SU-DHL-6 (cell line): ENCODE measurements at regions not wholly inside any gene's neighbourhood (a gene's known extent, or its start where the extent isn't known, plus 50 kb on each side); places are given as distances from the start of the nearest gene placed in this dataset.

Source experiments
- H2AFZ ChIP-seq: fragments of 200-600 bp; sonication (generic); 2 replicates; pipeline ENCODE4 v1.6.1; 2014; ENCODE audit warnings: low read depth, mild to moderate bottlenecking, moderate library complexity, mixed read lengths, antibody characterized with exemption, low read length; ENCODE audit not compliant: severe bottlenecking
- H3F3A ChIP-seq: fragments of 200-600 bp; shearing (Covaris generic); 2 replicates; pipeline ENCODE4 v1.6.0; 2016; ENCODE audit warnings: antibody characterized with exemption, mild to moderate bottlenecking; ENCODE audit not compliant: insufficient read depth
- H3K27ac ChIP-seq: fragments of 200-600 bp; sonication (generic); 2 replicates; pipeline ENCODE4 v1.5.1; 2016; ENCODE audit warnings: low read depth, mild to moderate bottlenecking, low read length, moderate library complexity, mixed read lengths
- H3K27me3 ChIP-seq: fragments of 200-600 bp; sonication (generic), shearing (Covaris generic); 2 replicates; pipeline ENCODE4 v1.6.0; 2014; ENCODE audit warnings: mild to moderate bottlenecking, low read length
- H3K36me3 ChIP-seq: fragments of 200-600 bp; sonication (generic); 2 replicates; pipeline ENCODE4 v1.6.1; 2014; ENCODE audit warnings: mild to moderate bottlenecking, low read length, mixed read lengths
- H3K4me2 ChIP-seq: fragments of 300-600, 200-600 bp; shearing (Covaris generic), sonication (generic); 2 replicates; pipeline ENCODE4 v1.6.0; 2014; ENCODE audit warnings: low read length, low read depth, mild to moderate bottlenecking; ENCODE audit not compliant: poor library complexity, severe bottlenecking
- H3K4me3 ChIP-seq: fragments of 200-600 bp; sonication (generic); 2 replicates; pipeline ENCODE4 v1.5.1; 2014; ENCODE audit warnings: antibody characterized with exemption, low read length, mild to moderate bottlenecking, mixed read lengths; ENCODE audit not compliant: insufficient read depth, poor library complexity, severe bottlenecking
- H3K79me2 ChIP-seq: fragments of 200-600 bp; sonication (generic); 2 replicates; pipeline ENCODE4 v1.6.1; 2014; ENCODE audit warnings: mild to moderate bottlenecking, low read length, moderate library complexity; ENCODE audit not compliant: insufficient read depth
- H3K9ac ChIP-seq: fragments of 200-600 bp; sonication (generic); 2 replicates; pipeline ENCODE4 v1.7.0; 2014; ENCODE audit warnings: mild to moderate bottlenecking, low read length
- H3K9me2 ChIP-seq: fragments of 200-600 bp; sonication (generic); replicated peaks from 2 replicates; pipeline ENCODE4 v1.6.1; 2014; ENCODE audit warnings: low read length; ENCODE audit not compliant: insufficient read depth
- H3K9me3 ChIP-seq: fragments of 200-600 bp; sonication (generic); 2 replicates; pipeline ENCODE4 v1.6.1; 2014; ENCODE audit warnings: low read length, mixed read lengths; ENCODE audit not compliant: insufficient read depth
- H4K20me1 ChIP-seq: fragments of 200-600 bp; sonication (generic); 2 replicates; pipeline ENCODE4 v1.6.1; 2014; ENCODE audit warnings: low read depth, mild to moderate bottlenecking, antibody characterized with exemption, low read length, moderate library complexity, mixed read lengths
- CTCF ChIP-seq: fragments of 200-600 bp; sonication (generic); IDR thresholded peaks from one replicate; pipeline ENCODE4 v1.5.1; 2017; ENCODE audit warnings: antibody characterized with exemption, mild to moderate bottlenecking, low read length, moderate library complexity; ENCODE audit not compliant: insufficient read depth, poor library complexity, severe bottlenecking
- EZH2phosphoT487 ChIP-seq: fragments of 200-600 bp; sonication (generic), shearing (Covaris generic); conservative IDR thresholded peaks from 2 replicates; pipeline ENCODE4 v1.6.1; 2018; ENCODE audit warnings: mild to moderate bottlenecking, antibody characterized with exemption, low read length, moderate library complexity, mixed read lengths

- Histone ChIP-seq H3K9ac (no peak overlapping the region), H3K9me2 (no peaks in the 10 kb centered on the region), H3F3A (no peaks in the 10 kb centered on the region), H3K4me2 (no peak overlapping the region), H3K27ac (no peak overlapping the region), H2AFZ (no peak overlapping the region), H3K4me3 (no peak overlapping the region), H3K9me3 (peaks cover 4% of the 10 kb centered on the region; the same call in 1 of the 2 replicates), H3K27me3 (no peaks in the 10 kb centered on the region), H4K20me1 (no peaks in the 10 kb centered on the region), H3K79me2 (no peaks in the 10 kb centered on the region), H3K36me3 (no peaks in the 10 kb centered on the region)
- TF ChIP-seq EZH2phosphoT487, result no peak
- no peak for TF ChIP-seq CTCF
Measured at GRCh38 chr16:88316941-88317612, 65.7 kb upstream of the ZNF469 start.

- H3K27me3 ChIP-seq, result no peaks in the 10 kb centered on the region
- no peak overlapping the region for H3K9ac ChIP-seq
- H3K9me2 ChIP-seq, result no peaks in the 10 kb centered on the region
- no peak overlapping the region for H3K4me2 ChIP-seq
- TF ChIP-seq EZH2phosphoT487 (no peak), CTCF (no peak)
- no peak overlapping the region for H3K4me3 ChIP-seq
- H4K20me1 ChIP-seq, result no peaks in the 10 kb centered on the region
- no peaks in the 10 kb centered on the region for H3K9me3 ChIP-seq
- H3K36me3 ChIP-seq, result no peaks in the 10 kb centered on the region
- H3K27ac ChIP-seq, result no peak overlapping the region
- no peak overlapping the region for H2AFZ ChIP-seq
- no peaks in the 10 kb centered on the region for H3K79me2 ChIP-seq
- no peaks in the 10 kb centered on the region for H3F3A ChIP-seq
Measured at GRCh38 chr16:88317613-88317965, 65.2 kb upstream of the ZNF469 start.

GRCh38 chr16:88318051-88318450 lies 64.7 kb upstream of the ZNF469 start:
- no peak for TF ChIP-seq CTCF
- TF ChIP-seq EZH2phosphoT487, result no peak
- Histone ChIP-seq H3K36me3 (no peaks in the 10 kb centered on the region), H3K79me2 (no peaks in the 10 kb centered on the region), H3K9me3 (no peaks in the 10 kb centered on the region), H3K27me3 (no peaks in the 10 kb centered on the region), H3K9ac (no peak overlapping the region), H3K4me3 (no peak overlapping the region), H3K4me2 (no peak overlapping the region), H2AFZ (no peak overlapping the region), H3K27ac (no peak overlapping the region), H4K20me1 (no peaks in the 10 kb centered on the region), H3F3A (no peaks in the 10 kb centered on the region), H3K9me2 (no peaks in the 10 kb centered on the region)
